ENCODE measurements at regions not wholly inside any gene's neighbourhood (a gene's known extent, or its start where the extent isn't known, plus 50 kb on each side); places are given as distances from the start of the nearest gene placed in this dataset.
A peak's percentile ranks its signal among the peaks of the same experiment; 100 is the strongest.

DNA sequence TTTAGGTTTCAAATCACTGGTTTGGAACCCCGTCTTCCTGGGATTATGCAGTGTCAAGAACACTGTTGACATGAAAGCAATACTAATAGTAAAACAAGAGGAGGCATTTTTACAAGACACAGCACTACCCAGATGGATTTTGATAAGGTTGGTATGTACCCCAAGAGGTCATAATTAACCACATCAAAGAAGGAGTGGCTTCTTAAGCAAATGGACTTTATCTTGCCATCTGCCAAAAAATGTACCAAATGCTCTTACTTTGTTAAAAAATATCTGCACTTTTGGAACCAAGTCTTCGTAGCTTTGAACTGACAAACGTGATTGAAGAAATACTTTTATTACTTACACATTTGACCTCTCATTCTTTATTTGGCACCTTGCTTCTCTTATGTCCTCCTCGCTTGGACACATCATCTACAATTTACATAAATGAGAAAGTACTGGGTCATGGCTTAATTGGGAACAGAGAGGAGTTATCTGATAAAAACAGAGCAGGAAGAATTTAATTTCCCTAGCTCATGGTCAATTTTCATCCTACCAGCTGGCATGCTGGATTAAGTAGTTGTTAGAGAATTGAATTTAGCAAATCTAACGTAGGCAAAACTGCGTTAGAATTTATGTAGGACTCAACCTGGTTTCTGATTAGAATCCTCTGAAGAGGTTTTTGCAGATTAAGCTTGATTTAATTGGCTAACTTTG lies 54.5 kb upstream of the PRICKLE1 start:
- intact Hi-C loops (cut with DNase I) = no loop called here
- DNase-seq = no peak

DNA sequence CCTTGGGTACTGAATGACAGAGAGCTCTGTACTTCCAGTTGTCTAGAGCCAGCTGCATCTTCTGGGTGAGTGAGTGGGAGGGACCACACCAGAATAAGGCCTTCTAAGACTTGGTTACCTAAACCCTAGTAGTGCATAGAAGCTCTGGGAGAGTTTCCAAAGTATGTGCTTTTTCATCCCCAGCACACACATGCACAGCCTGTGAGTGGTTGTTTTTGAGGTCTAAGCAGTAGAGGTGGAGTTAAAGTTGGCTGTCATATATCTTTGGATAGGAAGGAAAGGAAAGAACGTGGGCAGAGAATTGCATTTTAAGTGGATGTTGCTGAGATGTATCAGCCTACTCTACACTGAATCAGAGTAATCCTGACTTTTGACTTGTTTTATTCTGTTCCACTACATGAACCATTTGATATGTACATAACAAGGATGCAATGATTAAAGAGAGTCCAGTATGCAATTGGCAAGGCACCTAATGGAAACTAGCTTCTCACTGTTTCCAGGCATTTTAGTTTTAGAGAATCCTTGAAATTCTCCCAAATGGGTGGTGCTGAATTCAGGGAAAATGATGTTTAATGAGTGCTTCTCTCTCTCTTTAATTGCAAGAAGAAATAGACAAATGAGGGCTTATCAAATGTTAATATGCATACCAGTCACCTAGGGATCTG lies 51.8 kb upstream of the PRICKLE1 start:
- intact Hi-C loops (cut with DNase I) = no loop called here
- DNase-seq = peak in 5 of 42 donors; percentile 1 to 41 (median 15)

DNA sequence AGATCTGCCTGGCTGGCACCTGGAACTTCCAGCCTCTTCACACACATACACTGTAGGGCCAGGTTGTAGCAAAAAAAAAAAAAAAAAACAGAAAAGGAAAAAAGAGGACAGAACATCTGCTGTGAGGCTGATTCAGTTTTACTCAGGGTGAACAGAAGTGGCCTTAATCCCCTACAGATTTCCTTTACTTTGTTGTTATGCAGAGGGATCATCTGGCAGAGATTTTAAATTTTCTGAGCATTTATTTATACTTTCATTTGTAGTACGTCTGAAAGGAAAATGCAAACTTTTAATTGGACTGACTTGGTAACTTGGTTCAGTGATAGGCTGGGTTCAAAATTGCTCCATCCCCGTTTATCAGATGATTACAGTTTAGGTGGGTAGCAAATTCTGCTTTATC lies 50.8 kb upstream of the PRICKLE1 start:
- intact Hi-C loops (cut with DNase I) = no loop called here
- no peak for DNase-seq

DNA sequence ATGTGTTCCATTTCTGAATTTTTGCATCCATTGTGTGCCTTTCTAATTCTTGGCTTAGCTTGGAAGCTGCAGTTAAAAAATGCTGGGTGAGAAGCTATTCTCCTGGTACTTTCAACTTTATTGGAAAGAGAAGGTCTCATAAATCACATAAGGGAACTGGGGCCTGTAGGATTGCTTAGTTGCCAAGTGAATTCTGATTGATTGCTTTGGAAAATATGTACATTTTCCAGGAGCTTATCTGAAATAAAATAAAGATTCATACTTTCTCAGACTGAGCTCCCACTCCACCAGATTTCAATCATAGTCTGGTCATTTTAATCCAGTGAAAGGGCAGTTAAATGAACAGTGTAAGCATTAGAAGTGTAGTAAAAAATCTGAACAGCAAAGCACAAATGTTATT lies 50.0 kb upstream of the PRICKLE1 start:
- DNase-seq = no peak
- intact Hi-C loops (cut with DNase I) = no loop called here

Measured in head of caudate nucleus (tissue), 42 donors.